Liver (tissue), 8 donors: ENCODE measurements at regions not wholly inside any gene's neighbourhood (a gene's known extent, or its start where the extent isn't known, plus 50 kb on each side); places are given as distances from the start of the nearest gene placed in this dataset.

Source experiments
- DNase-seq: peaks from one replicate; pipeline ENCODE4 v3.0.0-alpha.2; 2017; ENCODE audit warnings: low spot score
- H3K27ac ChIP-seq, 2 donors: one replicate each; pipeline ENCODE4 v1.7.0; 2013; ENCODE audit warnings: inconsistent platforms in 2 of 2, low read length in 2 of 2, control low read depth in 1 of 2, low read depth in 1 of 2, mild to moderate bottlenecking in 1 of 2
- H3K27me3 ChIP-seq, 4 donors: one replicate each; pipeline versions ENCODE4 v1.6.1 to v1.7.0; 2013; ENCODE audit warnings: low read length in 3 of 4, inconsistent platforms in 1 of 4, mild to moderate bottlenecking in 1 of 4, moderate library complexity in 1 of 4; ENCODE audit not compliant: control insufficient read depth in 4 of 4, insufficient read depth in 4 of 4
- H3K36me3 ChIP-seq, 4 donors: one replicate each; pipeline versions ENCODE4 v1.6.1 to v1.7.0; 2013; ENCODE audit warnings: low read length in 3 of 4, mild to moderate bottlenecking in 3 of 4, low read depth in 1 of 4, moderate library complexity in 1 of 4; ENCODE audit not compliant: control insufficient read depth in 4 of 4, insufficient read depth in 3 of 4
- H3K4me1 ChIP-seq, 4 donors: one replicate each; pipeline versions ENCODE4 v1.6.1 to v1.7.0; 2013; ENCODE audit warnings: low read length in 3 of 4, mild to moderate bottlenecking in 3 of 4, moderate library complexity in 1 of 4; ENCODE audit not compliant: control insufficient read depth in 4 of 4, insufficient read depth in 4 of 4
- H3K4me3 ChIP-seq, 3 donors: one replicate each; pipeline versions ENCODE4 v1.6.1 to v1.7.0; 2013; ENCODE audit warnings: low read length in 3 of 3, control low read depth in 1 of 3, low read depth in 1 of 3, mild to moderate bottlenecking in 1 of 3
- H3K9ac ChIP-seq, 2 donors: one replicate each; pipeline ENCODE4 v1.7.0; 2013; ENCODE audit warnings: low read length in 2 of 2, mild to moderate bottlenecking in 2 of 2, moderate library complexity in 2 of 2, control low read depth in 1 of 2, low read depth in 1 of 2
- H3K9me3 ChIP-seq, 4 donors: one replicate each; pipeline versions ENCODE4 v1.6.1 to v1.7.0; 2013; ENCODE audit warnings: low read length in 3 of 4; ENCODE audit not compliant: control insufficient read depth in 4 of 4
- EGR1 ChIP-seq, 2 donors: IDR thresholded peaks; 2 replicates each; pipeline ENCODE4 v1.6.1; 2016 to 2018; ENCODE audit warnings: antibody characterized with exemption in 2 of 2, low read depth in 2 of 2
- FOXA1 ChIP-seq: IDR thresholded peaks from 2 replicates; pipeline ENCODE4 v1.6.1; 2016; ENCODE audit warnings: antibody characterized with exemption
- GABPA ChIP-seq, 2 donors: IDR thresholded peaks in 1 of 2; conservative IDR thresholded peaks in 1 of 2; 2 replicates each; pipeline ENCODE4 v1.6.1; 2016; ENCODE audit warnings: antibody characterized with exemption in 2 of 2, mild to moderate bottlenecking in 1 of 2, moderate library complexity in 1 of 2
- HNF4A ChIP-seq, 2 donors: conservative IDR thresholded peaks; 2 replicates each; pipeline ENCODE4 v1.6.1; 2016; ENCODE audit warnings: antibody characterized with exemption in 2 of 2, mild to moderate bottlenecking in 2 of 2
- HNF4G ChIP-seq: IDR thresholded peaks from 2 replicates; pipeline ENCODE4 v1.6.1; 2016; ENCODE audit warnings: antibody characterized with exemption
- JUND ChIP-seq, 2 donors: IDR thresholded peaks; 2 replicates each; pipeline ENCODE4 v1.6.1; 2016; ENCODE audit warnings: antibody characterized with exemption in 2 of 2
- RAD21 ChIP-seq, 2 donors: IDR thresholded peaks; 2 replicates each; pipeline ENCODE4 v1.6.1; 2016; ENCODE audit warnings: antibody characterized with exemption in 2 of 2, mild to moderate bottlenecking in 2 of 2
- RXRA ChIP-seq, 2 donors: IDR thresholded peaks; 2 replicates each; pipeline ENCODE4 v1.6.1; 2017 to 2018; ENCODE audit warnings: antibody characterized with exemption in 2 of 2, mild to moderate bottlenecking in 1 of 2
- SP1 ChIP-seq: IDR thresholded peaks from 2 replicates; pipeline ENCODE4 v1.6.1; 2018; ENCODE audit warnings: antibody characterized with exemption, mild to moderate bottlenecking
- TAF1 ChIP-seq: conservative IDR thresholded peaks from 2 replicates; pipeline ENCODE4 v1.6.1; 2016; ENCODE audit warnings: antibody characterized with exemption, mild to moderate bottlenecking
- YY1 ChIP-seq: IDR thresholded peaks from 2 replicates; pipeline ENCODE4 v1.6.1; 2016; ENCODE audit warnings: antibody characterized with exemption, mild to moderate bottlenecking
- WGBS: extraction: QIAGEN DNeasy Blood & Tissue Kit; methylation state at CpG from one replicate; pipeline ENCODE4 v1.1.7; 2013; 5-methylcytosine and 5-hydroxymethylcytosine counted together
- TF ChIP-seq, protein P1 (sequence below): IDR thresholded peaks from 2 replicates; pipeline ENCODE4 v1.6.1; 2016; ENCODE audit warnings: antibody characterized with exemption, mild to moderate bottlenecking
- TF ChIP-seq, protein P2 (sequence below): IDR thresholded peaks from 2 replicates; pipeline ENCODE4 v1.6.1; 2016; ENCODE audit warnings: antibody characterized with exemption
- TF ChIP-seq, protein P3 (sequence below): fragments of 150-350 bp; IDR thresholded peaks from 2 replicates; pipeline ENCODE4 v1.5.1; 2017; ENCODE audit warnings: improper control_type of control experiment, low read depth, low read length; ENCODE audit not compliant: missing input control
- donor health status: healthy.
- donor health status: healthy.
- donor health status: healthy.
- donor health status: healthy.
- donor health status: healthy.

DNA sequence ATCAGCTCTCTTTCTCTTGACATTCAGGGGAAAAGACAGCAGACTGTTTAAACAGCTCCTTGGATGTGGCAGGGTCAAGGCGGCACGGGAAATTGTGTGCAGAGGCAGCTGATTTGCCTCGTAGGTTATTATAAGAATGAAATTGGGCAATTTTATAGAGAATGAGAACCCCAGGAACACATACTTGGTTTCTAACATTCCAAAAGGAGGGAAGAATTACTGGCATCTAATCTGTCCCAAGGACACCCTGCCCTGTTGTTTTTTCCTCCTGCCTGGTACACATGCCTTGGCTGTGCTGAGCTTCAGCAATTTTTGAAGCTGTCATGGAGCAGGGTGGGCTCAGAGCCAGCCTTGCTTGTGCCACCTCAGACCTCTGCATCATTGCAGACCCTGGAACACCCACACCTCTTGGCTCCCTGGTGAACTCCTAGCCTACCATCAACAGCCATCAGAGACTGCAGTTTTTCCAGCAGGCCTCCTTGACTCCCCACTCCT is 143.6 kb downstream of the BOD1 start:
- Histone ChIP-seq H3K4me1 (no peaks in the 10 kb centered on the region), H3K4me3 (no peak overlapping the region), H3K27me3 (no peaks in the 10 kb centered on the region), H3K9me3 (no peaks in the 10 kb centered on the region), H3K36me3 (no peaks in the 10 kb centered on the region), H3K27ac (no peak overlapping the region), H3K9ac (no peak overlapping the region)
- TF ChIP-seq TAF1 (no peak), HNF4G (no peak), GABPA (IDR thresholded peaks at IDR 0.05 in 1 of 2, conservative IDR thresholded peaks at IDR 0.05 in 1 of 2) (no peak), RAD21 (IDR thresholded peaks at IDR 0.05) (no peak), YY1 (no peak), FOXA1 (no peak), RXRA (IDR thresholded peaks at IDR 0.05) (no peak), SP1 (no peak), EGR1 (IDR thresholded peaks at IDR 0.05; ENCODE audit: low read depth in 2 of 2) (no peak), JUND (IDR thresholded peaks at IDR 0.05) (no peak), HNF4A (conservative IDR thresholded peaks at IDR 0.05) (no peak)
- TF ChIP-seq, protein P1, sequence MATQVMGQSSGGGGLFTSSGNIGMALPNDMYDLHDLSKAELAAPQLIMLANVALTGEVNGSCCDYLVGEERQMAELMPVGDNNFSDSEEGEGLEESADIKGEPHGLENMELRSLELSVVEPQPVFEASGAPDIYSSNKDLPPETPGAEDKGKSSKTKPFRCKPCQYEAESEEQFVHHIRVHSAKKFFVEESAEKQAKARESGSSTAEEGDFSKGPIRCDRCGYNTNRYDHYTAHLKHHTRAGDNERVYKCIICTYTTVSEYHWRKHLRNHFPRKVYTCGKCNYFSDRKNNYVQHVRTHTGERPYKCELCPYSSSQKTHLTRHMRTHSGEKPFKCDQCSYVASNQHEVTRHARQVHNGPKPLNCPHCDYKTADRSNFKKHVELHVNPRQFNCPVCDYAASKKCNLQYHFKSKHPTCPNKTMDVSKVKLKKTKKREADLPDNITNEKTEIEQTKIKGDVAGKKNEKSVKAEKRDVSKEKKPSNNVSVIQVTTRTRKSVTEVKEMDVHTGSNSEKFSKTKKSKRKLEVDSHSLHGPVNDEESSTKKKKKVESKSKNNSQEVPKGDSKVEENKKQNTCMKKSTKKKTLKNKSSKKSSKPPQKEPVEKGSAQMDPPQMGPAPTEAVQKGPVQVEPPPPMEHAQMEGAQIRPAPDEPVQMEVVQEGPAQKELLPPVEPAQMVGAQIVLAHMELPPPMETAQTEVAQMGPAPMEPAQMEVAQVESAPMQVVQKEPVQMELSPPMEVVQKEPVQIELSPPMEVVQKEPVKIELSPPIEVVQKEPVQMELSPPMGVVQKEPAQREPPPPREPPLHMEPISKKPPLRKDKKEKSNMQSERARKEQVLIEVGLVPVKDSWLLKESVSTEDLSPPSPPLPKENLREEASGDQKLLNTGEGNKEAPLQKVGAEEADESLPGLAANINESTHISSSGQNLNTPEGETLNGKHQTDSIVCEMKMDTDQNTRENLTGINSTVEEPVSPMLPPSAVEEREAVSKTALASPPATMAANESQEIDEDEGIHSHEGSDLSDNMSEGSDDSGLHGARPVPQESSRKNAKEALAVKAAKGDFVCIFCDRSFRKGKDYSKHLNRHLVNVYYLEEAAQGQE: no peak
- TF ChIP-seq, protein P2, sequence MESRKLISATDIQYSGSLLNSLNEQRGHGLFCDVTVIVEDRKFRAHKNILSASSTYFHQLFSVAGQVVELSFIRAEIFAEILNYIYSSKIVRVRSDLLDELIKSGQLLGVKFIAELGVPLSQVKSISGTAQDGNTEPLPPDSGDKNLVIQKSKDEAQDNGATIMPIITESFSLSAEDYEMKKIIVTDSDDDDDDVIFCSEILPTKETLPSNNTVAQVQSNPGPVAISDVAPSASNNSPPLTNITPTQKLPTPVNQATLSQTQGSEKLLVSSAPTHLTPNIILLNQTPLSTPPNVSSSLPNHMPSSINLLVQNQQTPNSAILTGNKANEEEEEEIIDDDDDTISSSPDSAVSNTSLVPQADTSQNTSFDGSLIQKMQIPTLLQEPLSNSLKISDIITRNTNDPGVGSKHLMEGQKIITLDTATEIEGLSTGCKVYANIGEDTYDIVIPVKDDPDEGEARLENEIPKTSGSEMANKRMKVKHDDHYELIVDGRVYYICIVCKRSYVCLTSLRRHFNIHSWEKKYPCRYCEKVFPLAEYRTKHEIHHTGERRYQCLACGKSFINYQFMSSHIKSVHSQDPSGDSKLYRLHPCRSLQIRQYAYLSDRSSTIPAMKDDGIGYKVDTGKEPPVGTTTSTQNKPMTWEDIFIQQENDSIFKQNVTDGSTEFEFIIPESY: no peak
- TF ChIP-seq, protein P3, sequence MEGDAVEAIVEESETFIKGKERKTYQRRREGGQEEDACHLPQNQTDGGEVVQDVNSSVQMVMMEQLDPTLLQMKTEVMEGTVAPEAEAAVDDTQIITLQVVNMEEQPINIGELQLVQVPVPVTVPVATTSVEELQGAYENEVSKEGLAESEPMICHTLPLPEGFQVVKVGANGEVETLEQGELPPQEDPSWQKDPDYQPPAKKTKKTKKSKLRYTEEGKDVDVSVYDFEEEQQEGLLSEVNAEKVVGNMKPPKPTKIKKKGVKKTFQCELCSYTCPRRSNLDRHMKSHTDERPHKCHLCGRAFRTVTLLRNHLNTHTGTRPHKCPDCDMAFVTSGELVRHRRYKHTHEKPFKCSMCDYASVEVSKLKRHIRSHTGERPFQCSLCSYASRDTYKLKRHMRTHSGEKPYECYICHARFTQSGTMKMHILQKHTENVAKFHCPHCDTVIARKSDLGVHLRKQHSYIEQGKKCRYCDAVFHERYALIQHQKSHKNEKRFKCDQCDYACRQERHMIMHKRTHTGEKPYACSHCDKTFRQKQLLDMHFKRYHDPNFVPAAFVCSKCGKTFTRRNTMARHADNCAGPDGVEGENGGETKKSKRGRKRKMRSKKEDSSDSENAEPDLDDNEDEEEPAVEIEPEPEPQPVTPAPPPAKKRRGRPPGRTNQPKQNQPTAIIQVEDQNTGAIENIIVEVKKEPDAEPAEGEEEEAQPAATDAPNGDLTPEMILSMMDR: no peak
- WGBS: 70% methylated on average over 3 of the region's 3 CpGs
- no peak for DNase-seq

DNA sequence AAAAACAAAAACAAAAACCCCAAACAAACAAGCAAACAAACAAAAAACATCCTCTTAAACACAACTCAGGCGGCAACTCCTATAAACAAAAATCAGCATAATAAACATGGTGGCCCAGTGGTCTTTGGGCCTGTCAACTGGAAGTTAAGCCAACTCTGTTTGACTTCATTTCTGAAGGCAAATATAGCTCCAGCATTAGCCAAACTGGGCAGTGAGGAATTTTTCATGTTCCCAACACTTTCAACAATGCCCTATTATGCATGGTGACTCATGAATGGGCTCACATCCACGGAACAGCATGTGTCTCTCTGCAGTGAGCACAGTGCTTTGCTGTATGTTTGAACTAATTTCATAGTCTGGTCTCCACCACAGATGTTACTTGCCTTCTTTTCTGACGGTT is 143.9 kb upstream of the STC2 start:
- H3K9ac ChIP-seq: no peak overlapping the region
- no peak overlapping the region for H3K27ac ChIP-seq
- TF ChIP-seq JUND (IDR thresholded peaks at IDR 0.05): peak; percentile 37 to 51
- TF ChIP-seq, protein P1: no peak
- no peak for TF ChIP-seq EGR1 (IDR thresholded peaks at IDR 0.05; ENCODE audit: low read depth in 2 of 2)
- no peaks in the 10 kb centered on the region for H3K36me3 ChIP-seq
- no peaks in the 10 kb centered on the region for H3K27me3 ChIP-seq
- H3K9me3 ChIP-seq: no peaks in the 10 kb centered on the region
- WGBS: 78% methylated on average over 3 of the region's 3 CpGs
- no peak for DNase-seq
- H3K4me1 ChIP-seq: no peaks in the 10 kb centered on the region
- H3K4me3 ChIP-seq: no peak overlapping the region
